GM23338 (cell line): ENCODE measurements at regions not wholly inside any gene's neighbourhood (a gene's known extent, or its start where the extent isn't known, plus 50 kb on each side); places are given as distances from the start of the nearest gene placed in this dataset.
"Not testable (repeated sequence)": the region's sequence is repeated elsewhere in the genome, so short reads cannot be mapped to it uniquely, and the experiment has no call there.

Experiments
- JUNB ChIP-seq: IDR thresholded peaks from one replicate; pipeline ENCODE4 v1.6.1; 2016; ENCODE audit warnings: antibody characterized with exemption; ENCODE audit not compliant: unreplicated experiment
- REST ChIP-seq: IDR thresholded peaks from one replicate; pipeline ENCODE4 v1.6.1; 2018; ENCODE audit warnings: antibody characterized with exemption; ENCODE audit not compliant: unreplicated experiment

GRCh38 chr7:51839130-51839529 is 522.5 kb upstream of the COBL start:
- not testable (repeated sequence) for TF ChIP-seq REST, JUNB
